Endodermal cell (in vitro differentiated cells): ENCODE measurements at regions not wholly inside any gene's neighbourhood (a gene's known extent, or its start where the extent isn't known, plus 50 kb on each side); places are given as distances from the start of the nearest gene placed in this dataset.

Experiments used
- DNase-seq: peaks from one replicate; pipeline ENCODE4 v3.0.0-alpha.2; 2017
- H3K27ac ChIP-seq: 2 replicates; pipeline ENCODE4 v1.5.1; 2013; ENCODE audit warnings: mild to moderate bottlenecking, low read depth, low read length, moderate library complexity
- H3K27me3 ChIP-seq: 2 replicates; pipeline ENCODE4 v1.6.1; 2013; ENCODE audit warnings: mild to moderate bottlenecking, low read length, moderate library complexity; ENCODE audit not compliant: insufficient read depth, control insufficient read depth, poor library complexity, severe bottlenecking
- H3K36me3 ChIP-seq: 2 replicates; pipeline ENCODE4 v1.7.0; 2013; ENCODE audit warnings: mild to moderate bottlenecking, low read length, moderate library complexity; ENCODE audit not compliant: control insufficient read depth, insufficient read depth
- H3K4me1 ChIP-seq: one replicate; pipeline ENCODE4 v1.7.0; 2013; ENCODE audit warnings: low read length; ENCODE audit not compliant: control insufficient read depth, insufficient read depth
- H3K4me3 ChIP-seq: 2 replicates; pipeline ENCODE4 v1.5.1; 2013; ENCODE audit warnings: mild to moderate bottlenecking, low read length, moderate library complexity
- H3K9ac ChIP-seq: 2 replicates; pipeline ENCODE4 v1.6.1; 2013; ENCODE audit warnings: mild to moderate bottlenecking, low read length, moderate library complexity; ENCODE audit not compliant: poor library complexity, severe bottlenecking; ENCODE audit errors: extremely low read depth
- H3K9me3 ChIP-seq: 2 replicates; pipeline ENCODE4 v1.6.1; 2013; ENCODE audit warnings: mild to moderate bottlenecking, low read length, moderate library complexity; ENCODE audit not compliant: control insufficient read depth
- H3K27ac Mint-ChIP-seq: 2 replicates; pipeline ENCODE4 v1.8.0; 2020; ENCODE audit warnings: mixed read lengths
- H3K27me3 Mint-ChIP-seq: 2 replicates; pipeline ENCODE4 v1.8.0; 2021; ENCODE audit warnings: mild to moderate bottlenecking, mixed read lengths; ENCODE audit not compliant: insufficient read depth
- H3K36me3 Mint-ChIP-seq: 2 replicates; pipeline ENCODE4 v1.8.0; 2020; ENCODE audit warnings: low read depth, mixed read lengths
- H3K4me1 Mint-ChIP-seq: 2 replicates; pipeline ENCODE4 v1.8.0; 2020; ENCODE audit warnings: mixed read lengths
- H3K4me3 Mint-ChIP-seq: 2 replicates; pipeline ENCODE4 v1.8.0; 2020; ENCODE audit warnings: mild to moderate bottlenecking, moderate library complexity, mixed read lengths
- H3K9me3 Mint-ChIP-seq: 2 replicates; pipeline ENCODE4 v1.8.0; 2020; ENCODE audit warnings: mild to moderate bottlenecking, mixed read lengths
- CTCF ChIP-seq: fragments of 200-600 bp; sonication (generic); conservative IDR thresholded peaks from 2 replicates; pipeline ENCODE4 v1.5.0; 2021; ENCODE audit warnings: antibody characterized with exemption, mild to moderate bottlenecking
- WGBS, 2 experiments: methylation state at CpG; one replicate each; pipeline versions ENCODE4 v1.1.5 to v1.1.7; 2013; ENCODE audit warnings: missing lambda C conversion rate in 2 of 2, mixed read lengths in 1 of 2; ENCODE audit not compliant: insufficient coverage in 1 of 2, insufficient read length in 1 of 2; 5-methylcytosine and 5-hydroxymethylcytosine counted together

GRCh38 chr2:142472382-142472781, 341.6 kb upstream of the LRP1B start:
- Mint-ChIP-seq H3K36me3 (no peaks in the 10 kb centered on the region), H3K4me1 (peaks cover 3% of the 10 kb centered on the region), H3K4me3 (no peak overlapping the region), H3K9me3 (peaks cover 2% of the 10 kb centered on the region), H3K27me3 (no peaks in the 10 kb centered on the region), H3K27ac (no peak overlapping the region)
- no peak overlapping the region for H3K27ac ChIP-seq
- 67 to 94% methylated on average over 1 of the region's 1 CpG for WGBS, 2 experiments
- TF ChIP-seq CTCF: no peak
- no peak overlapping the region for H3K9ac ChIP-seq
- DNase-seq: no peak
- H3K4me3 ChIP-seq: no peak overlapping the region
- H3K9me3 ChIP-seq: no peaks in the 10 kb centered on the region
- no peaks in the 10 kb centered on the region for H3K27me3 ChIP-seq
- no peaks in the 10 kb centered on the region for H3K4me1 ChIP-seq
- no peaks in the 10 kb centered on the region for H3K36me3 ChIP-seq

GRCh38 chr2:142467321-142467720, 336.5 kb upstream of the LRP1B start:
- WGBS, 2 experiments: 86 to 100% methylated on average over 1 of the region's 1 CpG
- Histone ChIP-seq H3K4me3 (no peak overlapping the region), H3K9me3 (no peaks in the 10 kb centered on the region), H3K36me3 (no peaks in the 10 kb centered on the region), H3K4me1 (no peaks in the 10 kb centered on the region), H3K27ac (no peak overlapping the region), H3K9ac (no peak overlapping the region), H3K27me3 (no peaks in the 10 kb centered on the region)
- Mint-ChIP-seq H3K27ac (no peak overlapping the region), H3K36me3 (no peaks in the 10 kb centered on the region), H3K4me3 (no peak overlapping the region), H3K9me3 (no peaks in the 10 kb centered on the region), H3K27me3 (no peaks in the 10 kb centered on the region), H3K4me1 (no peaks in the 10 kb centered on the region)
- no peak for DNase-seq
- TF ChIP-seq CTCF: no peak

- DNase-seq: no peak
- TF ChIP-seq CTCF: no peak
- Histone ChIP-seq H3K9ac (no peak overlapping the region), H3K27me3 (no peaks in the 10 kb centered on the region), H3K4me1 (no peaks in the 10 kb centered on the region), H3K36me3 (no peaks in the 10 kb centered on the region), H3K4me3 (no peak overlapping the region), H3K9me3 (no peaks in the 10 kb centered on the region), H3K27ac (no peak overlapping the region)
- Mint-ChIP-seq H3K4me3 (no peak overlapping the region), H3K9me3 (no peaks in the 10 kb centered on the region), H3K4me1 (no peaks in the 10 kb centered on the region), H3K27me3 (no peaks in the 10 kb centered on the region), H3K36me3 (no peaks in the 10 kb centered on the region), H3K27ac (no peak overlapping the region)
- WGBS, 2 experiments: 83 to 94% methylated on average over 2 to 3 of the region's 3 CpGs
Measured at GRCh38 chr2:142463047-142463446, 332.2 kb upstream of the LRP1B start.
